Adipocyte (in vitro differentiated cells): ENCODE measurements at regions not wholly inside any gene's neighbourhood (a gene's known extent, or its start where the extent isn't known, plus 50 kb on each side); places are given as distances from the start of the nearest gene placed in this dataset.
"Not testable (repeated sequence)": the region's sequence is repeated elsewhere in the genome, so short reads cannot be mapped to it uniquely, and the experiment has no call there.

Experiments used
- DNase-seq: peaks from one replicate; pipeline ENCODE4 v3.0.0-alpha.2; 2015; ENCODE audit warnings: low read depth
- H3K27me3 ChIP-seq: replicated peaks from 2 replicates; pipeline ENCODE4 v1.7.0; 2013; ENCODE audit warnings: mild to moderate bottlenecking, low read length, moderate library complexity; ENCODE audit not compliant: control insufficient read depth, insufficient read depth
- H3K36me3 ChIP-seq: 2 replicates; pipeline ENCODE4 v1.7.0; 2013; ENCODE audit warnings: low read length, mild to moderate bottlenecking, moderate library complexity; ENCODE audit not compliant: control insufficient read depth, insufficient read depth, severe bottlenecking
- H3K4me1 ChIP-seq: 2 replicates; pipeline ENCODE4 v1.7.0; 2013; ENCODE audit warnings: mild to moderate bottlenecking, low read length, moderate library complexity; ENCODE audit not compliant: control insufficient read depth, insufficient read depth
- H3K4me3 ChIP-seq: 2 replicates; pipeline ENCODE4 v1.7.0; 2013; ENCODE audit warnings: mild to moderate bottlenecking, low read length, moderate library complexity
- H3K9ac ChIP-seq: 2 replicates; pipeline ENCODE4 v1.7.0; 2013; ENCODE audit warnings: mild to moderate bottlenecking, low read length, moderate library complexity
- H3K9me3 ChIP-seq: 2 replicates; pipeline ENCODE4 v1.7.0; 2013; ENCODE audit warnings: mild to moderate bottlenecking, low read length, moderate library complexity; ENCODE audit not compliant: control insufficient read depth

GRCh38 chr2:180694445-180695421 is 285.7 kb upstream of the UBE2E3 start:
- H3K9me3 ChIP-seq, result no peaks in the 10 kb centered on the region
- H3K9ac ChIP-seq, result peak overlapping the region; percentile 5
- no peaks in the 10 kb centered on the region for H3K27me3 ChIP-seq
- peak; percentile 15 for DNase-seq
- peaks cover 14% of the 10 kb centered on the region for H3K4me1 ChIP-seq
- H3K4me3 ChIP-seq, result peak overlapping the region; percentile 74
- no peaks in the 10 kb centered on the region for H3K36me3 ChIP-seq

GRCh38 chr2:180692322-180692721 is 288.1 kb upstream of the UBE2E3 start:
- H3K9ac ChIP-seq, result no peak overlapping the region
- no peaks in the 10 kb centered on the region for H3K9me3 ChIP-seq
- H3K4me1 ChIP-seq, result peaks cover 14% of the 10 kb centered on the region
- DNase-seq, result no peak
- H3K4me3 ChIP-seq, result no peak overlapping the region
- no peaks in the 10 kb centered on the region for H3K36me3 ChIP-seq
- no peaks in the 10 kb centered on the region for H3K27me3 ChIP-seq

DNA sequence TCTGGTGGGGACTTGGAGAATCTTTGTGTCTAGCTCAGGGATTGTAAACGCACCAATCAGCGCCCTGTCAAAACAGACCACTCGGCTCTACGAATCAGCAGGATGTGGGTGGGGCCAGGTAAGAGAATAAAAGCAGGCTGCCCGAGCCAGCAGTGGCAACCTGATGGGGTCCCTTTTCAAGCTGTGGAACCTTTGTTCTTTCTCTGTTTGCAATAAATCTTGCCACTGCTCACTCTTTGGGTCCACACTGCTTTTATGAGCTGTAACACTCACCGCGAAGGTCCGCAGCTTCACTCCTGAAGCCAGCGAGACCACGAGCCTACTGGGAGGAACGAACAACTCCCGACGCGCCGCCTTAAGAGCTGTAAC is 288.6 kb upstream of the UBE2E3 start:
- peaks cover 14% of the 10 kb centered on the region for H3K4me1 ChIP-seq
- H3K27me3 ChIP-seq, H3K4me3 ChIP-seq, H3K9me3 ChIP-seq, H3K36me3 ChIP-seq, DNase-seq, H3K9ac ChIP-seq: not testable (repeated sequence)

- DNase-seq, H3K9ac ChIP-seq, H3K9me3 ChIP-seq, H3K27me3 ChIP-seq, H3K36me3 ChIP-seq, H3K4me3 ChIP-seq: not testable (repeated sequence)
- H3K4me1 ChIP-seq, result peaks cover 14% of the 10 kb centered on the region
Observed at GRCh38 chr2:180691186-180691854, 289.1 kb upstream of the UBE2E3 start.

DNA sequence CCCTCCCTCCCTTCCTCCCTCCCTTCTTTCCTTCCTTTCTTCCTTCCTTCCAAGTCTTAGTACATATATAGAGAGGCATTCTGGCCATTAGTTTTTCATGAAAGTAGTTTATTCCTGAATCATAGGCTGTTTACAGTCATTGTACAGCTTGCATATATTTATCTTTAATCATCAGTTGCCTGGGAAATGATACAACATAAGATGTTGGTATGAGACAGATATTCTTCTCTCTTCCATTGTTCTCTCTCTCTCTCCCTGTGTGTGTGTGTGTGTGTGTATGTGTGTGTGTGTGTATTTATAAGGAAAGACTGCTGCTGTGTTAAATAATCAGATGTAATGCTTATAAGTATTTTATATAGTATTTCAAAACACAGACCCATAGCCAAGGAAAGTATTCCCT is 289.8 kb upstream of the UBE2E3 start:
- H3K36me3 ChIP-seq, result no peaks in the 10 kb centered on the region
- no peaks in the 10 kb centered on the region for H3K9me3 ChIP-seq
- H3K9ac ChIP-seq, result no peak overlapping the region
- H3K4me3 ChIP-seq, result no peak overlapping the region
- no peaks in the 10 kb centered on the region for H3K27me3 ChIP-seq
- DNase-seq, result peak; percentile 35
- H3K4me1 ChIP-seq, result peaks cover 10% of the 10 kb centered on the region

DNA sequence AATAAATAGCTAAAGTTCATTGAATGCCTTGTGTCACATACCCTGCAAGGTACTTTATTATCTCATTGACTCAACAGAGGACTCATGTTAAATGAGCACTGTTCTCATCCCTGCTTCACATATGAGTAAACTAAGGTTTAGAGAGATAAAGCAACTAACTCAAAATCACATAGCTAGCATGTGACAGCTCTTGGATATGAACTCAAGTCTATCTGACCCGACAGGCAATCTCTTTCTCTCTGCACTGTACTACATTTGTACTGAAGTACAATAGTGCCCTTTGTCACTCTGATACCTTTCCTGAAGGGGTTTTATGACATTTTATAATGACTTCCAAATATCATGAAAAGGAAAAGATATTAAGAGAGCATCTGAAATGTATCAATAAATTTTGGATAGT is 297.5 kb upstream of the UBE2E3 start:
- Histone ChIP-seq H3K4me3 (no peak overlapping the region), H3K27me3 (no peaks in the 10 kb centered on the region), H3K36me3 (no peaks in the 10 kb centered on the region), H3K4me1 (peaks cover under 1% of the 10 kb centered on the region), H3K9ac (no peak overlapping the region), H3K9me3 (no peaks in the 10 kb centered on the region)
- no peak for DNase-seq

DNA sequence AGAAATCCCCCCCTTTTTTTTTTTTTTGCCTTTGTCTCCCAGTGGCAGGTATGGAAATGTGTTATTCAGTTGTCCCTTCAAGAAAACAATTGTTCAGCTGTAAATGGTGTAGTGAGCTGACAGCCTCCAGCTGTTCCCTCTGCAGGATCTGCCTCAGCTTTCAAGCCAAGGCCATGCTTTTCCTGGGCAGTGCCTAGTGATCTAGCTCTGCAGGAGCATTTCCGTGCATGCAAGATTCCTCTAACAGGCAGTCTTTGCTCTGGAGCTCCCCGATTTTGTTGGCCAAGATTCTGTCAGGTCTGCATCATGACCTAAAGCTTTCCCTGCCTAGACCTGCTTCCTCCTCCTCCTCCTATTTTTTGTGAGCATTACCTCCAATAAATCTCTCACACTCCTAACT is 300.7 kb upstream of the UBE2E3 start:
- Histone ChIP-seq H3K27me3 (no peaks in the 10 kb centered on the region), H3K36me3 (no peaks in the 10 kb centered on the region), H3K9ac (no peak overlapping the region), H3K9me3 (no peaks in the 10 kb centered on the region), H3K4me3 (no peak overlapping the region), H3K4me1 (peaks cover 15% of the 10 kb centered on the region)
- DNase-seq, result no peak

DNA sequence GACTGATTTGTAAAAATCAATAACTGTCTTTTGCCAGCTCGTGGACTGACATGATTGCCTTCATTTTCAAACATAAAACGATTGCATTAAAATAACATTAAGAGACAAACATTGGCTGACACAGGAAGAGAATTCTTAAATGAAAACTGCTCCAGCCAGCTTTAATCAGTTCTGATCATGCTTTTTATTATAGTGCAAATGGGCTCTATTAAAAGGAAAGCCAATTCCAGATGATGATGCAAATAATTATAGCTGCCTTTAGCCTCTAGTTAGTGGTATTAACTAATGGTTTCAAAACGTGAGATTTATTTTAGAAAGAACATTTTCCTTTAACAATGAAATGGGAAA is 301.8 kb upstream of the UBE2E3 start:
- Histone ChIP-seq H3K4me3 (no peak overlapping the region), H3K27me3 (no peaks in the 10 kb centered on the region), H3K9ac (no peak overlapping the region), H3K4me1 (peaks cover 15% of the 10 kb centered on the region), H3K36me3 (no peaks in the 10 kb centered on the region), H3K9me3 (no peaks in the 10 kb centered on the region)
- DNase-seq, result no peak

DNA sequence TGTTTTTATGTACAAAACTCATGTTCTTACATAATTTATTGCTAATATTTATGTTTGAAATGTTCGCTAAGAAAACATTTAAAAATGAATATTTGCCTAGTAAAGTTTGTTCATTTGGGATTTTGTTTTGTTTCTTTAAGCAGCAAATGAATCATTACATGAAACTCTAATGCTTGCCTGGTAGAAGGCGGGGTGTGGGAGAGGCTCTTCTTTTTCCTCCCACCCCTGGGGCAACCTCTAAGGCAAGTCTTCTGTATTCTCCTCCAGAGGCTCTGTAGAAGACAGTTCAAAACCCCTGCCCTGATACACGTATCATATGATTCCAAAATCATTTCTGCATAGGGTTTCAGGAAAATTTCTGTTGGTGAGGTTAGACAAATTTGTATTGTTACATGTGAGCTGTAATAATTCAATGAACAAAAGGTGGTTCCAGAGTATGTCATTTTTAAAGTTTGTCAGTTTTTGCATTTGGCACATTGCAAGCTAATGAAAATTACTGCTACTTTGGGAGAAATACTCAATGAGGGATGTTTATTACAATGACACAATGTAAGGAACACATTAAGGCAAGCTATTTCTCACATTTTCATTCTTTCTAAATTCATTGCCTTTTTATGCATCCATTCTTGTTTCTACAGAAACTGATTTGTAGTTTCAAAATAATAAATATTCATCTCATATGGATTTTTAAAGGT is 302.3 kb upstream of the UBE2E3 start:
- peaks cover 15% of the 10 kb centered on the region for H3K4me1 ChIP-seq
- H3K9me3 ChIP-seq, result no peaks in the 10 kb centered on the region
- no peak for DNase-seq
- no peaks in the 10 kb centered on the region for H3K27me3 ChIP-seq
- H3K4me3 ChIP-seq, result no peak overlapping the region
- H3K36me3 ChIP-seq, result no peaks in the 10 kb centered on the region
- no peak overlapping the region for H3K9ac ChIP-seq

DNA sequence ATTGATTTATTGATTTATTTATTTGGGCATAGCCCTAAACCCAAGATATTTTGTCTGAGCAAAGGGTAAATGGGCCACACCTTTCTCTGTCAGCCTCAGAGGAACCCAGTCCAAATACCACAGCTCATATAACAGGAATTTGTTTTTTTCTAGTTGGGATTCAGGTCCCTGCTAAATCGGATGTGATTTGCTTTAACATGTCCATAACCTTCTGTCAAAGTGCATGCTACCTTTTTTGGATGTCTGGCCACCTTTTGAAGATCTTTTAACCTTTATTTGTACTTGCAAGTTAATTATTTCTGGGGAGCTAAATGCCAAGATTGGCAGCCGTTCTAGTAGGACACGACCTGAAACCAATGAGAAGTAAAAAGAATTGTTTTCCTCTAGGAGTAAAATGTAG is 303.2 kb upstream of the UBE2E3 start:
- Histone ChIP-seq H3K9me3 (no peaks in the 10 kb centered on the region), H3K9ac (no peak overlapping the region), H3K27me3 (no peaks in the 10 kb centered on the region), H3K4me3 (peak overlapping the region; percentile 15), H3K36me3 (no peaks in the 10 kb centered on the region), H3K4me1 (peaks cover 15% of the 10 kb centered on the region)
- no peak for DNase-seq

- peaks cover 15% of the 10 kb centered on the region for H3K4me1 ChIP-seq
- no peak overlapping the region for H3K4me3 ChIP-seq
- no peak overlapping the region for H3K9ac ChIP-seq
- no peaks in the 10 kb centered on the region for H3K27me3 ChIP-seq
- no peaks in the 10 kb centered on the region for H3K9me3 ChIP-seq
- no peaks in the 10 kb centered on the region for H3K36me3 ChIP-seq
- DNase-seq, result no peak
Observed at GRCh38 chr2:180676520-180677025, 303.8 kb upstream of the UBE2E3 start.
